ENCODE measurements at regions not wholly inside any gene's neighbourhood (a gene's known extent, or its start where the extent isn't known, plus 50 kb on each side); places are given as distances from the start of the nearest gene placed in this dataset.

DNA sequence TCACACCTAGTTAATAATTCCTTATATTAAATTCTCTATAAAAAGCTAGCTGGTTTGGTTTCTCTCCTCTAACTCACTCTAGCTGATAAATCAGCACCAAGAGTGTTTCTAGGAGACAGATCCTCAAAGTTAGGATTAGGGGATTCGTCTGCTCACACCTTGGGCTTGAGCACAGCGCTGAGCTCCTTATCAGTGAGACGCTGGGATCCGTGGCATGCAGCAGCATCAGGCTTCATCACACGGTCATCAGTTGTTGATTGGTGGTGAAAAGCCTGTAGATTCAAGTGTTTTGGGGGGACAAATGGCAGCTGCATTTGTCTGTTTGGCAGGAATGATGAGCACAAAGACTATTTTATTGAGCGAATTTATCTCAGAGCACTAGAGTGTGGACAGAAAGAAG lies 72.6 kb upstream of the MC2R start:
- TF ChIP-seq, protein P1, sequence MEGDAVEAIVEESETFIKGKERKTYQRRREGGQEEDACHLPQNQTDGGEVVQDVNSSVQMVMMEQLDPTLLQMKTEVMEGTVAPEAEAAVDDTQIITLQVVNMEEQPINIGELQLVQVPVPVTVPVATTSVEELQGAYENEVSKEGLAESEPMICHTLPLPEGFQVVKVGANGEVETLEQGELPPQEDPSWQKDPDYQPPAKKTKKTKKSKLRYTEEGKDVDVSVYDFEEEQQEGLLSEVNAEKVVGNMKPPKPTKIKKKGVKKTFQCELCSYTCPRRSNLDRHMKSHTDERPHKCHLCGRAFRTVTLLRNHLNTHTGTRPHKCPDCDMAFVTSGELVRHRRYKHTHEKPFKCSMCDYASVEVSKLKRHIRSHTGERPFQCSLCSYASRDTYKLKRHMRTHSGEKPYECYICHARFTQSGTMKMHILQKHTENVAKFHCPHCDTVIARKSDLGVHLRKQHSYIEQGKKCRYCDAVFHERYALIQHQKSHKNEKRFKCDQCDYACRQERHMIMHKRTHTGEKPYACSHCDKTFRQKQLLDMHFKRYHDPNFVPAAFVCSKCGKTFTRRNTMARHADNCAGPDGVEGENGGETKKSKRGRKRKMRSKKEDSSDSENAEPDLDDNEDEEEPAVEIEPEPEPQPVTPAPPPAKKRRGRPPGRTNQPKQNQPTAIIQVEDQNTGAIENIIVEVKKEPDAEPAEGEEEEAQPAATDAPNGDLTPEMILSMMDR (IDR thresholded peaks at IDR 0.05): no peak
- TF ChIP-seq POLR2A (IDR thresholded peaks at IDR 0.05): no peak
